GM18907 (cell line): ENCODE measurements at regions not wholly inside any gene's neighbourhood (a gene's known extent, or its start where the extent isn't known, plus 50 kb on each side); places are given as distances from the start of the nearest gene placed in this dataset.

Source experiments
- ATAC-seq: cut with Tn5 transposase; IDR thresholded peaks from one replicate; pipeline ENCODE4 v1.9.1; 2021; ENCODE audit warnings: mild to moderate bottlenecking, moderate library complexity; ENCODE audit not compliant: unreplicated experiment

DNA sequence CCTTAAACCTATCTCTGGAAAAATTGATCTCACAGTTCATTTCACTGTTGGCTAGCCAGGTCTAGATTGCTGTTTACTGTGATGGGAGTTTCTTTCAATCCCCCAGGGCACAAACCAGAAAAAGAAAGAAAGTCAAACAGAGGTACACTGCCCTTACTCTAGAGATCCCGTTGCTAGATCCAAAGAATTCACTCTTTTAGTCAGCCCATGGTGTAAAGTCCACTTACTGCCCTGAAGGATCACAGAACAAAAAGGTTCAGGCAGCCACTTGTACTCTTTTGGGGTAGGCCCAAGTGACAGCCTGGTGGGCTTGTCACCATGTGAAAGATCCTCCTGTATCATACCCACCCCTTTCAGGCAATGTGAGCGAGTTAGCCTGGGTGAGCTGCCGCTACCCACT lies 162.6 kb upstream of the CCDC179 start:
- ATAC-seq: no peak

DNA sequence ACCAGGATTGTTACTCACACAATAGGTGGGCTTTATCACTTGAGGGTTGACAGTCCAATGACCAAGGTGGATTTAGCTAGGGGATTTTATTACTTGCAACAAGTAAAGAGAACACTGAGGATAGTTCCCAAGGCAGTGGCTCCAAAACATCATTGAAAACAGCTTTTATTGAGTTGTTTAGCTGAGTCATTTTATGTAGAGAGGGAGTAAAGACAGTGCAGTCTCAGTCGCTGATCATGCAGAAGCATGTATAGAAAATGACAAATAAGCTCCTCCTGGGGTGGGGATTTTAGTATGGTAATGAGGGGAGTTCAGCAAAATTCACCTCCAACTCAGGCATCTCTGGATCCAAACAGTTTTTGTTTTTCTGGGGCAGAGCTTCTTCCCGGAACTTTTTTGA lies 163.0 kb upstream of the CCDC179 start:
- no peak for ATAC-seq

DNA sequence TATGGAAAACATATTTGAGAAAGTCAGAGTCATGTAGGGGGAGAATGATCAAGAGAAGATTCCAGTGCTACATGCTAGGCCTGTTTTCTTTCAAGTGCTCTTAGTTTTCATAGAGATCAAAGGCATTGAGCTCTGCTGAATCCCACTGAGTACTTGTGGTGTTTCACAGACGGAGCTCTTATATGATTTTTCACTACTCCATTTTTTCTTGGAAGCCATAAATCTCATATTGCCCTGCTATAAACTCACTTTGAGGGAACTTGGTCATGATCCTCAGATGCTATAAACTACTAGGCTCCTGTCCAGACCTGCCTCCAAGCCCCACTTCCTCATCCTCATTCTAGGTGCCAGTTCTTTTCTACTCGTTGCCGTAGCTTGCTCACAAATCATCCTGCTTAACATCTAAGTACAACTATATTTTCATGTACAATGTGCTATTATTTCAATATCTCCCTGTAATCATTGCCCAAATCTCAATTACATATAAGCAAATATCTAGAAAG lies 180.8 kb upstream of the CCDC179 start:
- ATAC-seq: no peak

GRCh38 chr11:23058656-23059055 lies 198.4 kb upstream of the CCDC179 start:
- no peak for ATAC-seq

DNA sequence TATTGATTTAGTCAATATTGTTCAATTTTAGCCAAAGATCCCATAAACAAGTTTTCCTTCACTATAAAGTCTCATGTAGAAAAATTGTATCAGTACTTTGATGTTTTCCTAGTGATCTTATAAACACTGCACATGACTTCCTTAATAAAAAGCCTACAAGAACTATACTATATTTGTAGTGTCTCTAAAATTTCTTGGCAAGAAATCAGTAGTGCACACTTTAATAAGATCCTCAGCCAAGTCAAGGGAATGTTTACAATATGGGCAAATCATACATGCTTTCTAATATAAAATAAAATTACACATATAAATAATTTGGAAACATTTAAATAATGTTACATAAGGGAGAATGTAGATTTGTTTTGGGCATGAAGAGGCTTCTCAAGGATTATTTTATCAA lies 203.0 kb upstream of the CCDC179 start:
- ATAC-seq: no peak

DNA sequence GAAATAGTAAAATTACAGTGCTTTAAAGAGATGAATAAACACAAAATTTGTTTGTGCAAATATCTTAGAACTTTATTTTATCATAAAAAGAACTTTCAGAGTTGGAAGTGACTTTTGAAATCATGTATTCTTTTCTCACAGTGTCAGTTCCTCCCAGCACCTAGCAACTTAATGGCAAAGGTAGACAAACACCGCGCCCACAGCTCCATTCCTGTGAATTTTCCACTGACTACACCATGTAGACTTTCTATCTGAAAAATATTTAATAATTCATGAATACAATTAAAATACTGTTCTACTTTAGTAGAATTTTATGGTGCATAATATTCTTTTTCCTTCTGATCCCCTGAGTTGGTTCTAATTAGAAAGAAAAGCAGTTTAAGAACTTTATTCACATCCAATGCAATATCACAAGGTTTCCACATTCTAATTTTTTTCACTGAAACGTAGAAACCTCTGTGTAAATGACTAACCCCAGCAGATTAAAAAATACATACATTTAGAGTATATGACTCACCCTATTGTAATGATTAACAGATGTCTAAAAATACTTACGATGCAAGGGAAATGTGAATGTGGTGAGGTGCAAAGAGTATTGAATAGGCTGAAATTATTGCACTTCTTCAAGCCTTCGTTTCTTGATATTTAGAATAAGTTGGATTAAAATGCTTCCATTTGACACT lies 218.2 kb upstream of the CCDC179 start:
- peak; percentile 89 for ATAC-seq

- ATAC-seq: peak; percentile 88
Observed at GRCh38 chr11:23079382-23079813, 219.1 kb upstream of the CCDC179 start.

GRCh38 chr11:23087407-23087806 lies 227.1 kb upstream of the CCDC179 start:
- no peak for ATAC-seq

- ATAC-seq: no peak
Observed at GRCh38 chr11:23090659-23091058, 230.4 kb upstream of the CCDC179 start.

DNA sequence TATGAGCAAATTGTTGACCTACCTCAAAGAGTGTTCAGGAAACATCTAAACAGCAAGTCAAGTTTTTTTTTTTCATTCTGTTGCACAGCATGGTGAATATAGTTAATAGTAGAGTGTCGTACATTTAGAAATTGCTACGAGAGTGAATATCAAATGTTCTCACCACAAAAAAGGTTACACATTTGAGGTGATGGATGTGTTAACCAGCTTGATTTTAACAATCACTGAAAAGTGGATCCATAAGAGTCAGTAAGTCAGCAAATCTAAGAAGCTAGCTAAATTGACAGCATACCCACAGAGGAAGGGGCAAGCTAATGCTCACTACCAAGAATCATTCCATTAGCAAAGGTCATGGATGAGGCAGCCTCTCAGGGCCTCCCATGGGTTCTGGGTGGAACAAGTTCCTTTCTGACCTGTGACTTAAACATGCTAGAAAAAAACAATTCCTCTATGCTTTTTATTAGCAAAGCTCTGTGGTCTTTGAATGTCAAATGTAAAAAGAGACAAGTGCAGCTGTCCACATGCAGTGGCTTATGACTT lies 235.4 kb upstream of the CCDC179 start:
- no peak for ATAC-seq

GRCh38 chr11:23097891-23098290 lies 237.6 kb upstream of the CCDC179 start:
- peak; percentile 89 for ATAC-seq

DNA sequence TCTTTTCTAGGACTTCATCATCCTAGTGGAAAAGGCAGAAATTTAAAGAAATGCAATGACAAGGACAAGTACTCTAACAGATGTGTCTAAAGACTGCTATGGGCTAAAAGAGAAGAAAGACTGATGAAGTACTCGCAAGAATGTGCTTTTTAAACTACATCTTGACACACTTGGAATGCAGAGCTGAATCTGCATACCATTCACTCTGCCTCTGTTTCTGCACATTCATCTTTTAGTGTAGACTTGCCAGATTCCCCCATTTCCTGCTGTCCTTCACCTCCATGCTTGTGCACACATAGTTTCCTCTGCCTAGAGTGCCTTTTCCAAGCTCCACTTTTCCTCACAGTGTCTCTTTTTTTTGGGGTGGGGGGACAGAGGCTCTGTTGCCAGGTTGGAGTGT lies 239.0 kb upstream of the CCDC179 start:
- ATAC-seq: no peak

DNA sequence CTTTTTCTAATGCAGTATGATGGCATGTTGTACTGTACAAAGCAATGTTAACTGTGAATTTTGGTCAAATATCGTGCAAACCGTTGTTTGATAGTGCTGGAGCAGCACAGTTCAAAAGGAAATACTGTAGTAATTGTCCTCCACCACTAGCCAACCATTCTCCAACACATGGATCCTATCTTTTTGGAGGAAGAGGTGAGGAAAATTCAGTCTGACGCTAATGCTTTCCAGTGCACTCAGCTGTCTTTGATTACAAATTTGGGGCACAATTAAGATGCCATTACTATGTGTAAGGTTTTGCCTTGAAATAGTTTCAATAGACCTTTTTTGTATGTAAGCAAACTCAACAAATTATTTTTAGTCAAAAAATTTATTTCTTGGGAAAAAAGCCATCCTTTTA lies 240.5 kb upstream of the CCDC179 start:
- ATAC-seq: no peak

GRCh38 chr11:23103416-23103815 lies 243.1 kb upstream of the CCDC179 start:
- ATAC-seq: no peak

- ATAC-seq: no peak
Observed at GRCh38 chr11:23111527-23111926, 251.3 kb upstream of the CCDC179 start.

DNA sequence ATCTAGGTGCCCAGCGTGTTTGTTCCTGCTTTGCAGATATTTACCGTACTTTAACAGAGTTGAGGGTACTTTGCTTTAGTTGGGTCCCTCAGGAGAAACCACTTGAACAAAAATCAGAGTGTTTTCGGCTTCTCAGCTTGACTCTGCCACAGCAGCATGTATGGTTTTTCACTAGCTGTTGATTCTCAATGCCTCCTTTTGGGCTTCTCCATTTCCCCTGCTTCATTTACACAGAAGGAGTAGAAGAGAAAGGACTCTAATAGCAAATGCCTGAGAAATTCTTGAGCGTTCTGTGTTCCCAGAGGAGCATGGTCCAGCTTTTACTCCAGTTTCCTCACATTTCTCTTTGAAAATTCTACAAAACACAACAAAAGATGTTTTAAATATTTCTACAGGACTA lies 252.1 kb upstream of the CCDC179 start:
- ATAC-seq: no peak

GRCh38 chr11:23112987-23113886 lies 253.0 kb upstream of the CCDC179 start:
- peak; percentile 72 for ATAC-seq

DNA sequence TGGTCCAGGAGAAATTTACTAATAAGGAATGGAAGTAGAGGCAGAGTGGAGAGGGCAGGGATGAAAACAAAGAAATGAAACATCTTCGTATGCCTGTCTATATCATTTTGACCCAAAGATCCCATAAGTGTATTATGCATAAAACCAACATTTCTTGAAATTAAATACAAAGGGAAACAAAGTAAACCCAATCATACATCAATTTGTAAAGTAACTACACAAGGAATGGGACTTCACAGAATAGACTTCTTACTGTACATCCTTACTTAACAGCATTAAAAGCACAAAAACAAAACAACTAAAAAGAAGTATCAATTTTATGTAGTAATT lies 253.6 kb upstream of the CCDC179 start:
- no peak for ATAC-seq

- ATAC-seq: no peak
Observed at GRCh38 chr11:23123753-23124152, 263.5 kb upstream of the CCDC179 start.

DNA sequence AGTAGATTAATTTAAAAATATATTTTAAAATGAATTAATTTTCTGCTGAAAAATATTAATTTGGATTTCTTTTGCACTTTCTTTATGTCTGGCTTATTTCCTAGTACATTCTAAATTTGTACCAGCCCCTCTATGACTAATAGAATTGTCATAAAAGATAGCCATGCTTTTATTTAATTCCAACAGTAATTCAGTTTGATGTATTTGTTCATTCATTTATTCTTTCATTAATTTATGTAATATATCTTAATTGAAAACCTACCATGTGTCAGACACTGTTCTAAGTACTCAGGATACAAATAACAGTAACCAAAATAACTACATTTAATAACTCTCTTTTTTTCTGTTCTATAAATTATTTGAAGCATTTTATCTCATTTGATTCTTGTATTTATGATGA lies 264.0 kb upstream of the CCDC179 start:
- no peak for ATAC-seq

- no peak for ATAC-seq
Observed at GRCh38 chr11:23124996-23125395, 264.7 kb upstream of the CCDC179 start.

- no peak for ATAC-seq
Observed at GRCh38 chr11:23127706-23128105, 267.4 kb upstream of the CCDC179 start.
